Endothelial cell (in vitro differentiated cells): ENCODE measurements at regions not wholly inside any gene's neighbourhood (a gene's known extent, or its start where the extent isn't known, plus 50 kb on each side); places are given as distances from the start of the nearest gene placed in this dataset.

ENCODE experiments used
- DNase-seq: peaks from one replicate; pipeline ENCODE4 v3.0.0; 2021; ENCODE audit warnings: low spot score
- H3K27ac Mint-ChIP-seq: one replicate; pipeline ENCODE4 v1.8.0; 2021; ENCODE audit warnings: mixed read lengths, inconsistent platforms; ENCODE audit not compliant: unreplicated experiment
- H3K27me3 Mint-ChIP-seq: one replicate; pipeline ENCODE4 v1.8.0; 2021; ENCODE audit warnings: mild to moderate bottlenecking, moderate library complexity, mixed read lengths, inconsistent platforms; ENCODE audit not compliant: unreplicated experiment
- H3K36me3 Mint-ChIP-seq: one replicate; pipeline ENCODE4 v1.8.0; 2021; ENCODE audit warnings: mild to moderate bottlenecking, low read depth, mixed read lengths, inconsistent platforms; ENCODE audit not compliant: unreplicated experiment
- H3K4me1 Mint-ChIP-seq: one replicate; pipeline ENCODE4 v1.8.0; 2021; ENCODE audit warnings: mild to moderate bottlenecking, mixed read lengths, inconsistent platforms; ENCODE audit not compliant: unreplicated experiment
- H3K4me3 Mint-ChIP-seq: one replicate; pipeline ENCODE4 v1.8.0; 2021; ENCODE audit warnings: mild to moderate bottlenecking, mixed read lengths, inconsistent platforms; ENCODE audit not compliant: unreplicated experiment
- H3K9me3 Mint-ChIP-seq: one replicate; pipeline ENCODE4 v1.8.0; 2021; ENCODE audit warnings: mixed read lengths, inconsistent platforms; ENCODE audit not compliant: unreplicated experiment
- TF ChIP-seq, protein P1 (sequence below): fragments of 200-600 bp; sonication (generic); IDR thresholded peaks from one replicate; pipeline ENCODE4 v1.5.0; 2021; ENCODE audit warnings: antibody characterized with exemption; ENCODE audit not compliant: unreplicated experiment

DNA sequence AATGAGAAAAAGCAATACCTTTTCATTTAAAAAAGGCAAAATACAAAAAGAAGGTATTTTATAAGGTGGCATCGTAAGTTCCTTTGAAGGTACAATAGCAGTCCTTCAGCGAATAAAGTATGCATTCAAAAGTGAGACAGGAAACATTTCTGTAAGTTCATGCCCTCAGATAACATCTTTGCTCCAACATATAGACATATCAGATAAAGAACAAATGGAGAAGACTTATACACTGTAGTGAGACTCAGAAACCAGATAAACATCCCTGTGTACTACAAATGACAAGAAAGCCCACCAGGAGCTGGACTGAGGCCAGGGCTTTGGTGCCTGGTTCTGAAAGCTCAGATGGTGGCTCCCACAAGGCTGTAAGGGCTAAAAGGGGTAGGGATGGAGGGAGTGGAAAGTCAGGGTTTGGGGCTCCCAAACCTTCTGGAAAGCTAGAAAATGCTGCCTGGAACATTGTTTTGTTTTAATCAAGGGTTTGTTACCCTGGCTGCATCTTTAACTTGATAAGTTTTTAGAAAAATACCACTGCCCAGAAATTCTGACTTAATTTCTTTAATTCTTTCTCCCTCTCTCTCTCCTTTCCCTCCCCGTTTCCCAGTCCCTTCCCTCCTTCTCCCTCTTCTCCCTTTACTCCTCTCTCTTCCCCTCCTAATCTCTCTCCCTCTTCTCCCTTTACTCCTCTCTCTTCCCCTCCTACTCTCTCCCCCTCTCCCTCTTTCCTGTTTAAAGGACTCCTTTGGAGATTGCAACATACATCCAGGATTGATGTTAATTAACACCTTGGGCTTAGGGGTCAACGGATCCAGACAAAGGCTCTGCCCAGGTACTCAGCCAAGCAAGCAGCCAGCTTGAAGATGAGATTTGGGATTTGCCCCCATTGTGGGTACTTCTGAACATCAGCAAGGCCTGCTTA is 126.1 kb downstream of the AQP9 start:
- no peaks in the 10 kb centered on the region for H3K36me3 Mint-ChIP-seq
- no peaks in the 10 kb centered on the region for H3K27me3 Mint-ChIP-seq
- TF ChIP-seq, protein P1, sequence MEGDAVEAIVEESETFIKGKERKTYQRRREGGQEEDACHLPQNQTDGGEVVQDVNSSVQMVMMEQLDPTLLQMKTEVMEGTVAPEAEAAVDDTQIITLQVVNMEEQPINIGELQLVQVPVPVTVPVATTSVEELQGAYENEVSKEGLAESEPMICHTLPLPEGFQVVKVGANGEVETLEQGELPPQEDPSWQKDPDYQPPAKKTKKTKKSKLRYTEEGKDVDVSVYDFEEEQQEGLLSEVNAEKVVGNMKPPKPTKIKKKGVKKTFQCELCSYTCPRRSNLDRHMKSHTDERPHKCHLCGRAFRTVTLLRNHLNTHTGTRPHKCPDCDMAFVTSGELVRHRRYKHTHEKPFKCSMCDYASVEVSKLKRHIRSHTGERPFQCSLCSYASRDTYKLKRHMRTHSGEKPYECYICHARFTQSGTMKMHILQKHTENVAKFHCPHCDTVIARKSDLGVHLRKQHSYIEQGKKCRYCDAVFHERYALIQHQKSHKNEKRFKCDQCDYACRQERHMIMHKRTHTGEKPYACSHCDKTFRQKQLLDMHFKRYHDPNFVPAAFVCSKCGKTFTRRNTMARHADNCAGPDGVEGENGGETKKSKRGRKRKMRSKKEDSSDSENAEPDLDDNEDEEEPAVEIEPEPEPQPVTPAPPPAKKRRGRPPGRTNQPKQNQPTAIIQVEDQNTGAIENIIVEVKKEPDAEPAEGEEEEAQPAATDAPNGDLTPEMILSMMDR, result no peak
- no peaks in the 10 kb centered on the region for H3K4me1 Mint-ChIP-seq
- no peaks in the 10 kb centered on the region for H3K9me3 Mint-ChIP-seq
- DNase-seq, result no peak
- H3K27ac Mint-ChIP-seq, result no peak overlapping the region
- no peak overlapping the region for H3K4me3 Mint-ChIP-seq

DNA sequence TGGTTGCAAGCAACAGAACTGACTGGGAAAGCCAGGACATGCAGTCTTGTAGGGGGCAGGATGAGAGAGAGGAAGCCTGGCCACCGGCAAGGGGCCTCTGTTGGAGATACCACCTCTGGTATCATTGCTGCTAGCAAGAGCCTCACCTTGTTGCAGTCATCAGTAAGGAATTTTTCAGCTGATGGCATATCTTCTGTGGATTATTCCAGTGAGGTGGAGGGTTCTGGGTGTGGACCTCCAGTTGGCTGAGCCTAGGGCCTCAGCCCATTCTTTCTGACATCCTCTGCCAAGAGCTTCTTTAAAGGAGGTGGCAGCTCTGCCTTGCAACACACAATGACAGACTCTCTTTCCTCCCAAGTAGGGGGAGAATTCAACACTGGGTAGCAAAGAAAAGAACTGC is 128.9 kb downstream of the AQP9 start:
- TF ChIP-seq, protein P1, result no peak
- Mint-ChIP-seq H3K36me3 (peaks cover 5% of the 10 kb centered on the region), H3K9me3 (no peaks in the 10 kb centered on the region), H3K27ac (no peak overlapping the region), H3K4me3 (no peak overlapping the region), H3K27me3 (no peaks in the 10 kb centered on the region), H3K4me1 (peaks cover 12% of the 10 kb centered on the region)
- no peak for DNase-seq

DNA sequence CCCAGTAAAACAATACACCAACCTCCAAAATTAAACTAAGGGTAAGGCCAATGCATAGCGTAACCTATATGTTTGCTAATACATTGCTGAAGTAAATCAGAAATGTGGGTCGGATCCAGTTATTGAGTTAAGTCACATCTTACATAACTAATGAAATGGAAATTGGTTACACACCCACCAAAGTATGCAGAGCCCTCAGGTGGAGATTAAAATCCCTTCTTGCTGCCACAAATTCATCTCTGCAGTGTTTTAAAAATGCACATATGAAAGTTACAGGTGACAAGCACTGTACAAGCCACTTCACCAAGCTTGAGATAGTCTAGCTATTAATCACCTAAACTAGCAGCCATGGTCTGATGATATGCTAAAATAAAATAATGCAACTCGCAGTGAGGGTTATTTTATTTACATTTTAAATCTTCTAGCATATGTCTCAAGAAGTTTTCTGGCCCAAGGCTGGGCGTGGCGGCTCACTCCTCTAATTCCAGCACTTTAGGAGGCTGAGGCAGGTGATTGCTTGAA is 130.6 kb downstream of the AQP9 start:
- H3K4me1 Mint-ChIP-seq, result peaks cover 12% of the 10 kb centered on the region
- no peak for DNase-seq
- TF ChIP-seq, protein P1, result no peak
- H3K27ac Mint-ChIP-seq, result no peak overlapping the region
- H3K4me3 Mint-ChIP-seq, result no peak overlapping the region
- H3K9me3 Mint-ChIP-seq, result no peaks in the 10 kb centered on the region
- H3K27me3 Mint-ChIP-seq, result no peaks in the 10 kb centered on the region
- peaks cover 5% of the 10 kb centered on the region for H3K36me3 Mint-ChIP-seq

DNA sequence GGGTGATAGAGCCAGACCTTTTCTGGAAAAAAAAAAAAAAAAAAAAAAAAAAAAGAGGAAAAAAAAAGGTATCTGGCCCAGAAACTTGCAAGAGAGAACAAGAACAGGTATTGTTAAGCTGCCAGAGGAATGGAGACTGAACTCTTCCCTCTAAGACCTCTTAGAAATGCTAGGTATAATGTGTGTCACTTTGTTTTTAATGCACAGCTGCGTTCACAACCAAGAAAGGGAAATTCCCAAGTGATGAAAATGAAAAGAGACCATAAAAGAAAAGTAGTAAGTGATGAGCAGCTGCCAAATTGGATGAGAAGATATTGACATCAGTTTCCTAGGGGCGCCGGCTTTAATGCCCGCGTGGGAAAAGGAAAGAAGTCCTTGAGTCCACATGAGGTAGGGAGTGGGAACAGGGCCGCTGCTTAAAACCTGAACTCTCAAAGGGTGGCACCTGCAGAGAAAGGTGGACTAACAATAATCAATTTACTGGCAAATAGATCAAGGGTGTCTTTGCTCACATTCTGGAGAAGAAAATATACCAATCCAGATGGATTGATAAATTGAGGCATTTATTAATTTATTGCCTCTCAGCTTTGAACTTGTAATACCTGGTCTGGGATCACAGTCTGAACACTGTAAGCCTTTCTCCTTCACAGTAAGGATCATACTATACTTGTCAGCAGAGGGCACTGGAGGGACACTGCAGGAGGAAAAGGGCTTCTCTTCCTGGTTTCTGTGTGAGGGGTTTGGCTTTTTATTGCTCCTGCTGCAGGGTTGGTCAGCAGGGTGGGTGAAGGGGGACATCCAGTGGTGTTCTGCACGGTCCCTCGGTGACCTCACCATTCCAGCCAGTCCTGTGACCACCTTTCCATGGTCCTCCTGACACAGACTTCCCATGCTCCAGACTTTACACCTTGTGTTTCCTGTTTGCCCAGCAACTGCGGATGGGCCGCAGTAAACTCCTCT is 131.6 kb downstream of the AQP9 start:
- Mint-ChIP-seq H3K4me3 (no peak overlapping the region), H3K27ac (peak overlapping the region; percentile 67), H3K4me1 (peaks cover 12% of the 10 kb centered on the region), H3K36me3 (peaks cover 5% of the 10 kb centered on the region), H3K9me3 (no peaks in the 10 kb centered on the region), H3K27me3 (no peaks in the 10 kb centered on the region)
- peak; percentile 63 for DNase-seq
- TF ChIP-seq, protein P1, result peak; percentile 23
